Effector memory CD8-positive, alpha-beta T cell (primary cell): ENCODE measurements at regions not wholly inside any gene's neighbourhood (a gene's known extent, or its start where the extent isn't known, plus 50 kb on each side); places are given as distances from the start of the nearest gene placed in this dataset.
A peak's percentile ranks its signal among the peaks of the same experiment; 100 is the strongest.
"Not testable (repeated sequence)": the region's sequence is repeated elsewhere in the genome, so short reads cannot be mapped to it uniquely, and the experiment has no call there.

Experiments used
- ATAC-seq: fragments of 150-1000 bp; cut with Tn5 transposase; replicated peaks from 2 replicates; pipeline ENCODE4 v1.10.0; 2021; ENCODE audit warnings: mild to moderate bottlenecking, moderate library complexity
- DNase-seq, 3 experiments: peaks; one replicate each; pipeline ENCODE4 v3.0.0; 2021
- H3K27ac Mint-ChIP-seq, 2 donors: one replicate each; pipeline ENCODE4 v1.8.0; 2022; ENCODE audit warnings: mild to moderate bottlenecking in 2 of 2, mixed read lengths in 2 of 2, moderate library complexity in 2 of 2
- H3K27me3 Mint-ChIP-seq, 2 donors: one replicate each; pipeline ENCODE4 v1.8.0; 2022; ENCODE audit warnings: mixed read lengths in 2 of 2
- H3K36me3 Mint-ChIP-seq: one replicate; pipeline ENCODE4 v1.8.0; 2022; ENCODE audit warnings: mild to moderate bottlenecking, moderate library complexity, mixed read lengths; ENCODE audit not compliant: insufficient read depth
- H3K4me1 Mint-ChIP-seq, 2 donors: one replicate each; pipeline ENCODE4 v1.8.0; 2022; ENCODE audit warnings: low read depth in 2 of 2, mixed read lengths in 2 of 2
- H3K4me3 Mint-ChIP-seq, 2 donors: one replicate each; pipeline ENCODE4 v1.8.0; 2022; ENCODE audit warnings: mild to moderate bottlenecking in 2 of 2, mixed read lengths in 2 of 2, moderate library complexity in 2 of 2
- H3K9me3 Mint-ChIP-seq, 2 donors: one replicate each; pipeline ENCODE4 v1.8.0; 2022; ENCODE audit warnings: mixed read lengths in 2 of 2

DNA sequence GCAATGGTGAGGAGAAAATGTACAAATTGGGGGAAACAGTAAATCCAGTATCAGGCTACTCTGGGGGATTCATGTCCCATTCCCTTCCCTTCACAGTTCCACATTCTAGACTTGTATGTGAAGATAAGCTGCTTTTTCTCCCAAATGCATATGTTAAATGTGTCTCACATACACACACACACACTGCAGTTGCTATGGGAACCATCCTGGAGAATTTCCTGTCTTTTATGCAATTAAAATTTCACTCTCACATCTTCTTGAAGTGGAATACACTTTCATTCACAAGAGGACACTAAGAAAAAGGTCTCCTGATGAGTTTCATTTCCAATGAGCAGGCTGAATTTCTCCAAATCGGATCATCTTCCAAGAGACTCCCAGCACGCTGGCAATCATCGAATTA, 366.0 kb downstream of the LRATD1 start:
- DNase-seq (no peak), ATAC-seq (no peak)
- Mint-ChIP-seq H3K4me3 (no peak overlapping the region), H3K4me1 (no peaks in the 10 kb centered on the region), H3K9me3 (no peaks in the 10 kb centered on the region), H3K36me3 (no peaks in the 10 kb centered on the region), H3K27me3 (peaks cover 7 to 10% of the 10 kb centered on the region in 2 donors), H3K27ac (no peak overlapping the region)

DNA sequence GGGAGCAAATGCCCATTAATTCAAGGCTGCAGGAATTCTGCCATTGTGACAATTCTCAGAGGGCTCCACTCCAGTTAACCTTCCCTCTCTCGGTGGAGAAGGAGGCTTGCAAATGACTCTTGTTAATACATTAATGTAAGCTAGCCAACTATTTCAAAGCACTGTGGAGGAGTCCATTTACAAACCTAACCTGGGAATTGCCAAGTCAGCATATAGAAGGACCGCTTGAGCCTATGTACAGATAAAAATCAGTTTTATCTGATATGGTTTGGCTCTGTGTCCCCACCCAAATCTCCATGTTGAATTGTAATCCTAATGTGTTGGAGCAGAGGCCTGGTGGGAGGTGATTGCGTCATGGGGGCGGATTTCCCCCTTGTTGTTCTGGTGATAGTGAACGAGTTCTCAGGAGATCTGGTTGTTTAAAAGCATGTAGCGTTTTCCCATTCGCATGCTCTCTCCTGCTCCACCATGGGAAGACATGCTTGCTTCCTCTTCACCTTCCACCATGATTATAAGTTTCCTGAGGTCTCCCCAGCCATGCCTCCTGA, 366.7 kb downstream of the LRATD1 start:
- no peak overlapping the region for H3K27ac Mint-ChIP-seq
- ATAC-seq (no peak), DNase-seq (no peak)
- peaks cover 7 to 10% of the 10 kb centered on the region in 2 donors for H3K27me3 Mint-ChIP-seq
- no peaks in the 10 kb centered on the region for H3K4me1 Mint-ChIP-seq
- H3K36me3 Mint-ChIP-seq, result no peaks in the 10 kb centered on the region
- no peak overlapping the region for H3K4me3 Mint-ChIP-seq
- H3K9me3 Mint-ChIP-seq, result no peaks in the 10 kb centered on the region

DNA sequence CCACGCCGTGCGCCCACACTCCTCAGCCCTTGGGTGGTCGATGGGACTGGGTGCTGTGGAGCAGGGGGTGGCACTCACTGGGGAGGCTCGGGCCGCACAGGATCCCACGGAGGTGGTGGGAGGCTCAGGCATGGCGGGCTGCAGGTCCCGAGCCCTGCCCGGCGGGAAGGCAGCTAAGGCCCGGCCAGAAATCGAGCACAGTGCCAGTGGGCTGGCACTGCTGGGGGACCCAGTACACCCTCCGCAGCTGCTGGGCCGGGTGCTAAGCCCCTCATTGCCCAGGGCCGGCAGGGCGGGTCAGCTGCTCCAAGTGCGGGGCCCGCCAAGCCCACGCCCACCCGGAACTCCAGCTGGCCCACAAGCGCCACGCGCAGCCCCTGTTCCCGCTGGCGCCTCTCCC, 370.0 kb downstream of the LRATD1 start:
- not testable (repeated sequence) for ATAC-seq, H3K27ac Mint-ChIP-seq, H3K27me3 Mint-ChIP-seq, H3K36me3 Mint-ChIP-seq, H3K9me3 Mint-ChIP-seq, H3K4me3 Mint-ChIP-seq, H3K4me1 Mint-ChIP-seq, DNase-seq

DNA sequence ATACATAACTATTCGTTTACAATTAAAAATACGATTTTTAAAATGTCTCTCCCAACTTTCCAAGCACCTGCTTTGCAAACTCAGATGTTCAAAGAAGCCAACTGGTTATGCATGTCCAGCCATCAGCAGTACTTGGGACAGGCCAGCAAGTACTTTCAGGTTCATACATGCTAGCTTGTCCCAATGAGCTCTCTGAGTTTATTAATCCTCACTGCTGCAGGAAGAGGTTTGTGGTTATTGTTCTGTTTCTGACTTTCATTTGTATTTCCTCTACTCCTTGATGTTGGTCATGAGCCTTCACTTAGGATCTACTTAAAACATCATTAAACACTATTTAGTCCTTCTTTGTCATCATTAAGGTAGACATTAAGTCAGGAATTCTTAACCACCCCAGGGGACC, 374.1 kb downstream of the LRATD1 start:
- ATAC-seq (no peak), DNase-seq (no peak)
- H3K9me3 Mint-ChIP-seq, result peaks cover 3 to 4% of the 10 kb centered on the region in 2 donors
- H3K36me3 Mint-ChIP-seq, result no peaks in the 10 kb centered on the region
- no peak overlapping the region for H3K27ac Mint-ChIP-seq
- H3K27me3 Mint-ChIP-seq, result peaks cover 0 to 7% of the 10 kb centered on the region in 2 donors
- H3K4me3 Mint-ChIP-seq, result no peak overlapping the region
- H3K4me1 Mint-ChIP-seq, result peaks cover 0 to 4% of the 10 kb centered on the region in 2 donors

DNA sequence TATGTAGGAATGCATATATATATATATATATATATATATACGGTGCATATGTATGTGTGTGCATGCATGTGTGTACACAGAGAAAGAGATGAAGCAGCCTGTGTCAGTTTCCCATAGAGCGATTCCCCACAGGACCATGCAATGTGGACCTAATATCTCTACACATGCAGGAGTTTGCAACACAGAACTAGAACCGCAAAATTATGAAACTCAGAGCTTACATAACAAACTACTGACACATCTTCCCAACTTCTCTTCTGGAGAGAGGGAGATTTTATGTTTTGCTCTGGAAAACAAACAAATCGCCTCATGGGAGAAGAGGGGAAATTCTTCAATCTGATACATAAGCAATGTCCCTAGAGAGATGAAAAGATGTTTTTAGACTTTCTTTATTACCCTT, 377.2 kb downstream of the LRATD1 start:
- Mint-ChIP-seq H3K27ac (no peak overlapping the region), H3K27me3 (peaks cover 0 to 7% of the 10 kb centered on the region in 2 donors), H3K9me3 (peaks cover 3 to 7% of the 10 kb centered on the region in 2 donors), H3K4me3 (no peak overlapping the region), H3K36me3 (no peaks in the 10 kb centered on the region), H3K4me1 (peaks cover 0 to 4% of the 10 kb centered on the region in 2 donors)
- ATAC-seq (no peak), DNase-seq (no peak)

DNA sequence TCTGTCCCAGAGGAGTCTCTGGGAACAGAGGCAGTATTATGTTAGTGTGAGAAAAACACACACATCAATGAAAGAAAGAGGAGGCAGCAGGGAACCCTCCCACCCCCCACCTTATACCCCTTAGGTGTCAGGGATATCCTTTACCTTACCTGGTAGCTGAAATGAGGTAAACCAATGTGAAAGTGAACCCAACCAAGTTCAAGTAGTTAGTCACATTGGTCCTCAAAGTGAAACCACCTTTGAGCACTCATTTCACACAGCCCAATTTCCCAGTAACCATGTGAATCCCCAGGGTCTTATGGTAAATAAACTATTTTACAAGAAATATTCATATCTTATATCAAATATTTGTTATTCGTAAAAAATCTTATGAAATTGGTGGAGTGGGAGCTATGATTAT, 377.8 kb downstream of the LRATD1 start:
- H3K36me3 Mint-ChIP-seq, result no peaks in the 10 kb centered on the region
- peaks cover 0 to 7% of the 10 kb centered on the region in 2 donors for H3K27me3 Mint-ChIP-seq
- DNase-seq (no peak), ATAC-seq (no peak)
- H3K4me1 Mint-ChIP-seq, result peaks cover 0 to 4% of the 10 kb centered on the region in 2 donors
- peaks cover 3 to 7% of the 10 kb centered on the region in 2 donors for H3K9me3 Mint-ChIP-seq
- H3K4me3 Mint-ChIP-seq, result no peak overlapping the region
- H3K27ac Mint-ChIP-seq, result no peak overlapping the region

DNA sequence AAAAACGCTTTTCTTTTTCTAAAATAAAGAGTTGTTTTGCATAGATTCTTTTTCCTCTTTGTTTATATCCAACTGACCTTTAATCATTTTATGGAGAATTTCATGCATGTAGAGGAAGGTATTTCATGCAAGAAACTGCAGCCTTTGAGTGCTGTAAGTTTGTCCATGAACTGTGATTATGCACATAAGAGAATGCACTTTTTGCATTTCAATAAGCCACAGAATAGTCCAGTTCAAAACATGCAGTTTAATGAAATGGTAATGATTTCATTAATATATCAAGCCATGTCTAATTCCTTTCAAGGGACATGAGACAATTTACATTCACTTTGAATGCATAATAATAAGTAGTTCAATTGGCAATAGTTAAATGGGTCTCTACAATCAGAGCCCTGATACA, 386.3 kb downstream of the LRATD1 start:
- peaks cover 2 to 6% of the 10 kb centered on the region in 2 donors for H3K9me3 Mint-ChIP-seq
- no peaks in the 10 kb centered on the region for H3K27me3 Mint-ChIP-seq
- no peaks in the 10 kb centered on the region for H3K4me1 Mint-ChIP-seq
- H3K4me3 Mint-ChIP-seq, result no peak overlapping the region
- no peaks in the 10 kb centered on the region for H3K36me3 Mint-ChIP-seq
- ATAC-seq (no peak), DNase-seq (no peak)
- no peak overlapping the region for H3K27ac Mint-ChIP-seq

DNA sequence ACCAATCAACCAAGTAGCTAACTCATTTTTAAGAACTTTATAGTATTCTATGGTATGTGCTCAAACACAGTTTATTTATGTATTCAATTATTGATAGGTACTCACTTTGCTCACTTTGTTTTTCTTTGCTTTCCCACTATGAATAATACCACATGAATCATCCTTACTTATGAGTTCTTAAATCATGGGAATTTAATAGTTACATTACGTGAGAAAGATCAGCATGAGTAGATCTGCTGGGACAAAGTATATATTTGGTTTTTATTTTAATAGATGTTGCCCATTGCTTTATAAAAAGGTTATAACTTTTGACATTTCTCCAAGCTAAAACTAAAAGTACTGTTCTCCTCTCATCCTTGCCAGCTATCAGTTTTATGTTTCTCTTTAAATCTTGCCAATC, 390.7 kb downstream of the LRATD1 start:
- peaks cover 0 to 1% of the 10 kb centered on the region in 2 donors for H3K27me3 Mint-ChIP-seq
- no peaks in the 10 kb centered on the region for H3K4me1 Mint-ChIP-seq
- H3K9me3 Mint-ChIP-seq, result peaks cover 0 to 6% of the 10 kb centered on the region in 2 donors
- ATAC-seq, result no peak
- DNase-seq, result no peak
- H3K36me3 Mint-ChIP-seq, result no peaks in the 10 kb centered on the region
- no peak overlapping the region for H3K27ac Mint-ChIP-seq
- H3K4me3 Mint-ChIP-seq, result no peak overlapping the region

DNA sequence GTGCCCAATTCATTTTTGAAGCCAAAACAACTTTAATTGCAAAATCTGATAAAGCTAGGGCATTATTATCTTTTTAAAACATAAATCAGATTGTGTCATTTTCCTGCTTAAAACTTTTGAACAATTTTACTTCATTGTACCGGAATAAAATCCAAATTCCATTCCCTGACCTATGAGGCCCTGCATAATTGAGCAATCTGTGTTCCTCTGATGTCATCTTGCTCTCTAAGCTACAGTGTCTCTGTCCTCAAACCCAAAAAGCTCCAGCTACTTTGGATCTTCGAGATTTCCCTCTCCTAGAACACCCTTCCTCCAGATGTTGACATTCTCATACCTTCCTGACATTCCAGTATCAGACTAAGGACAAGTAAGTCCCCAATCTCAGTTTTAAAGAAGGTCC, 395.9 kb downstream of the LRATD1 start:
- H3K27ac Mint-ChIP-seq, result no peak overlapping the region
- no peak for DNase-seq
- H3K9me3 Mint-ChIP-seq, result no peaks in the 10 kb centered on the region
- no peak for ATAC-seq
- no peaks in the 10 kb centered on the region for H3K4me1 Mint-ChIP-seq
- no peaks in the 10 kb centered on the region for H3K36me3 Mint-ChIP-seq
- H3K27me3 Mint-ChIP-seq, result peaks cover 17 to 37% of the 10 kb centered on the region in 2 donors
- no peak overlapping the region for H3K4me3 Mint-ChIP-seq

DNA sequence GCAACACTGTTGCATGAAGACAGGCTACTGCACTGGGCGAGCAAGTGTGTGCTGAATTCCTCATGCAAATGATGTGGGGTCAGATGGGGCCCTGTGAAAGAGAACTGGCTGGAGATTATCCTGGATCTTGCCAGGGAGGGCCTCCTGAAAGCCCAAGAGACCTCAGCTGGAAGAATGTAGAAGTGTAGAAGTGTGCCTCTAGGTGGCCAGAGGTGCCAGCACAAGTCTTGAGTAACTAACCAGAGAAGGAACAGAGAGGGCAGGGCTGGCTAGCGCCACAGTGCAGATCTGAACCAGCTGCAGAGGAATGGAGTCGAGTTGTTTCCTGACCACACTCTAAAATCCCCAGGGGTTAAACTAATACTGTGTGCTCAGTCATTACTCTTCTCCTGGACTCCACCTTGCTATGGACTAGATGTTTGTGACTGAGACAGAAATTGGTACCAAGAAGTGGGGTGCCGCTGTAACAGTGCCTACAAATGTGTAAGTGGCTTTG, 399.3 kb downstream of the LRATD1 start:
- H3K9me3 Mint-ChIP-seq, result peaks cover 0 to 3% of the 10 kb centered on the region in 2 donors
- no peaks in the 10 kb centered on the region for H3K36me3 Mint-ChIP-seq
- no peak for ATAC-seq

DNA sequence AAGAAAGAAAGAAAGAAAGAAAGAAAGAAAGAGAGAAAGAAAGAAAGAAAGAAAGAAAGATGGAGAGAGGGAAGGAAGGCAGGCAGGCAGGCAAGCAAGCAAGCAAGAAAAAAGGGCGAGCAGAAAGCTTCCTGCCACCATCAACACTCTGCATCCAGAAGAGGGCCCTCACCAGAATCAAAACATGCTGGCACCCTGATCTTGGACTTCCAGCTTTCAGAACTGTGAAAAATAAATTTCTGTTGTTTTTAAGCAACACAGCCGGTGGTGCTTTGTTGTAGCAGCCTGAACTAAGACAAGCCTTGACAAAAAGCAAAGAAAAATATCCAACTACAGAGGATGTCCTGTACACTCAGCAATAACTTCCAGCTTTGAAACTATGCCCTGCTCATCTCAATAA, 401.7 kb downstream of the LRATD1 start:
- no peaks in the 10 kb centered on the region for H3K36me3 Mint-ChIP-seq
- DNase-seq (no peak), ATAC-seq (no peak)
- H3K9me3 Mint-ChIP-seq, result peaks cover 0 to 3% of the 10 kb centered on the region in 2 donors
- H3K4me1 Mint-ChIP-seq, result peaks cover 0 to 3% of the 10 kb centered on the region in 2 donors
- H3K27me3 Mint-ChIP-seq, result peaks cover 18 to 44% of the 10 kb centered on the region in 2 donors
- H3K4me3 Mint-ChIP-seq, result no peak overlapping the region
- H3K27ac Mint-ChIP-seq, result no peak overlapping the region

More for the DNA sequence above, 399.3 kb downstream of the LRATD1 start:
- no peak for DNase-seq
- no peak overlapping the region for H3K27ac Mint-ChIP-seq
- no peak overlapping the region for H3K4me3 Mint-ChIP-seq
- peaks cover 0 to 3% of the 10 kb centered on the region in 2 donors for H3K4me1 Mint-ChIP-seq
- peaks cover 21 to 51% of the 10 kb centered on the region in 2 donors for H3K27me3 Mint-ChIP-seq

DNA sequence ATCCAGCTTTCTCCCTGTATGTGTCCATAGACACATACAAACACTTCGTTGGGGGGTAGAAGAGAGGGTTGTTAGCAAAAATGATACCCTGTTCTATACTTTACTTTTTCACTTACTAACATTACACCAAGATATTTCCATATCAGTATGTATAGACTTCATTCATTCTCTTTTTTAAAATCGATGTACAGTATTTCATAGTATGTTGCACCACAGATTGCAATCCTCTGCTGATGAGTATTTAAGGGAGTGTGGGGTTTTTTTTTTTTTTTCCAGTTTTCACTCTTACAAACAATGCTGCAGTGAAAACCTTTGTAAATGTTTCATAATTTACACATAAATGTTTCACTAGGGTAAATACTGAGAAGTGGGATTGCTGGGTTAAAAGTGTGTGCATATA, 402.3 kb downstream of the LRATD1 start:
- H3K27ac Mint-ChIP-seq, result no peak overlapping the region
- H3K36me3 Mint-ChIP-seq, result no peaks in the 10 kb centered on the region
- peaks cover 12 to 38% of the 10 kb centered on the region in 2 donors for H3K27me3 Mint-ChIP-seq
- H3K4me3 Mint-ChIP-seq, result no peak overlapping the region
- ATAC-seq (no peak), DNase-seq (no peak)
- H3K4me1 Mint-ChIP-seq, result peaks cover 0 to 3% of the 10 kb centered on the region in 2 donors
- peaks cover 0 to 3% of the 10 kb centered on the region in 2 donors for H3K9me3 Mint-ChIP-seq

DNA sequence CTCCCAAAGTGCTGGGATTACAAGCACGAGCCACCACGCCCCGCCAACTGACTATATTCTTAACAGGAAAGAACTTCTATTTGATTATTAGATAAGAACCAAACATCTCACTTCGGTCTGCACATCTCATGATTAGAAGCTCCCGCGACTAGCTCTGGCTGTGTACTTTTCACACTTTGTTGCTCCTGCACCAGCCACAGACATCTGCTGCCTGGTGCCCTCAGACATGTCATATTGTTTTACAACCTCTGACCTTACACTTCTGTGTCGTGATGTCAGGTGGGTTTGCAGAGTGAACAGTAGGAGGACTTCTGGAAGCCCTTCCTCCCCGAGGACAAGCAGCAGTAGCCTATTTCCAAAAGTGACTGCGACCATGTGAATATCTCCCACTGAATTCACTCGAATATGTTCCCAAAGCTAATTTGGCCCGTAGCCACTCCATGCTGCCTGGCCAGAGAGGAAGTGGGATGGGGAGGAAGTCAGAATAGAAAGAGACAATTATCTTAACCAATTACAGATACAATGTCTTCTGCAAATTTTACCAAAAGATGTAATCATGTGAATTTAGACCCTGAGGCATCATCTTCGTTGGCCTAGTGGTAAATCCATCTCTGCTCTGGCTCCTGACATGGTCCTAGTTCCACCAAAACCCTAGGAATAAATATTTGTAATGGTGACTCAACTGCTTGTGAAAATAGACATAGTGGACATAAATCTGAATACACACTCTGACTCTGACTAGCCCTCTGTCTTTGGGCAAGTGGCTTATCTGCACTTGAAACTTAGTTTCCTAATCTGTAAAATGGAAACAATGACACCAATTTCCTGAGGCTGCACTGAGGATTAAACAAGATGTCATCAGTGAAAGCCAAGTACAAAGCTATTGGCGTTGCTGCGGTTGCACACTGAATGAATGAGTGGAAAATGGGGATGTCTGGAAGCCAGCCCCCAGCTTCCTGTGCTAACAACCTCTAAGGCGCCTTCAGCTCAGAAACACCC, 406.1 kb downstream of the LRATD1 start:
- ATAC-seq, result peak; percentile 89
- Mint-ChIP-seq H3K4me3 (peak overlapping the region; percentile 57 to 58), H3K36me3 (no peaks in the 10 kb centered on the region), H3K9me3 (peaks cover 0 to 3% of the 10 kb centered on the region in 2 donors), H3K4me1 (peaks cover 0 to 3% of the 10 kb centered on the region in 2 donors), H3K27ac (peak overlapping the region; percentile 15 to 72), H3K27me3 (peaks cover 17 to 51% of the 10 kb centered on the region in 2 donors)
- DNase-seq, result peak in 1 of 3 experiments; percentile 16
